H9 (cell line): ENCODE measurements at regions not wholly inside any gene's neighbourhood (a gene's known extent, or its start where the extent isn't known, plus 50 kb on each side); places are given as distances from the start of the nearest gene placed in this dataset.

ENCODE experiments used
- DNase-seq: peaks from one replicate; pipeline ENCODE4 v3.0.0-alpha.2; 2017
- H2AFZ ChIP-seq: one replicate; pipeline ENCODE4 v1.6.1; 2013; ENCODE audit warnings: mild to moderate bottlenecking, low read length, control low read depth, moderate library complexity
- H2AK5ac ChIP-seq: 2 replicates; pipeline ENCODE4 v1.6.1; 2013; ENCODE audit warnings: low read length, control low read depth, mixed read lengths; ENCODE audit not compliant: insufficient read length
- H2BK120ac ChIP-seq: one replicate; pipeline ENCODE4 v1.6.1; 2013; ENCODE audit warnings: low read depth, mild to moderate bottlenecking, low read length, control low read depth, inconsistent platforms; ENCODE audit not compliant: poor library complexity, severe bottlenecking
- H2BK12ac ChIP-seq: 2 replicates; pipeline ENCODE4 v1.6.1; 2013; ENCODE audit warnings: low read length, control low read depth, mixed read lengths, low read depth; ENCODE audit not compliant: insufficient read length
- H2BK15ac ChIP-seq: 2 replicates; pipeline ENCODE4 v1.6.1; 2013; ENCODE audit warnings: low read depth, low read length, control low read depth
- H2BK20ac ChIP-seq: one replicate; pipeline ENCODE4 v1.6.1; 2013; ENCODE audit warnings: low read depth, mild to moderate bottlenecking, low read length, control low read depth, inconsistent platforms; ENCODE audit not compliant: poor library complexity, severe bottlenecking
- H2BK5ac ChIP-seq: 2 replicates; pipeline ENCODE4 v1.6.1; 2013; ENCODE audit warnings: low read length, control low read depth, mixed read lengths; ENCODE audit not compliant: insufficient read length
- H3K14ac ChIP-seq: 2 replicates; pipeline ENCODE4 v1.6.1; 2013; ENCODE audit warnings: low read length, control low read depth; ENCODE audit not compliant: insufficient read depth
- H3K18ac ChIP-seq: 2 replicates; pipeline ENCODE4 v1.6.1; 2013; ENCODE audit warnings: low read depth, mild to moderate bottlenecking, mixed read lengths, low read length, control low read depth; ENCODE audit not compliant: insufficient read length
- H3K23ac ChIP-seq: 2 replicates; pipeline ENCODE4 v1.6.1; 2013; ENCODE audit warnings: low read length, control low read depth, mixed read lengths, low read depth; ENCODE audit not compliant: insufficient read length
- H3K23me2 ChIP-seq: 2 replicates; pipeline ENCODE4 v1.6.1; 2013; ENCODE audit warnings: low read depth, mild to moderate bottlenecking, mixed read lengths, low read length, control low read depth; ENCODE audit not compliant: insufficient read length, poor library complexity, severe bottlenecking
- H3K27ac ChIP-seq: 2 replicates; pipeline ENCODE4 v1.5.1; 2013; ENCODE audit warnings: low read length, control low read depth, mixed read lengths, low read depth; ENCODE audit not compliant: insufficient read length
- H3K27me3 ChIP-seq: 2 replicates; pipeline ENCODE4 v1.6.1; 2013; ENCODE audit warnings: low read length, control low read depth, inconsistent platforms; ENCODE audit not compliant: insufficient read depth
- H3K4ac ChIP-seq: 2 replicates; pipeline ENCODE4 v1.6.1; 2013; ENCODE audit warnings: low read depth, mild to moderate bottlenecking, control low read depth, inconsistent platforms, low read length, moderate library complexity
- H3K4me1 ChIP-seq: 2 replicates; pipeline ENCODE4 v1.6.1; 2013; ENCODE audit warnings: low read length, control low read depth, inconsistent platforms; ENCODE audit not compliant: insufficient read depth
- H3K4me2 ChIP-seq: 2 replicates; pipeline ENCODE4 v1.6.1; 2013; ENCODE audit warnings: low read length, control low read depth, mixed read lengths; ENCODE audit not compliant: insufficient read length, insufficient read depth
- H3K56ac ChIP-seq: 2 replicates; pipeline ENCODE4 v1.6.1; 2013; ENCODE audit warnings: low read depth, mild to moderate bottlenecking, mixed read lengths, low read length, control low read depth; ENCODE audit not compliant: insufficient read length
- H3K79me1 ChIP-seq: 2 replicates; pipeline ENCODE4 v1.6.1; 2013; ENCODE audit warnings: low read depth, mild to moderate bottlenecking, moderate library complexity, low read length, control low read depth, inconsistent platforms; ENCODE audit not compliant: insufficient read depth, poor library complexity, severe bottlenecking
- H3K79me2 ChIP-seq: 2 replicates; pipeline ENCODE4 v1.6.1; 2013; ENCODE audit warnings: low read length, control low read depth, inconsistent platforms; ENCODE audit not compliant: insufficient read depth
- H3K9ac ChIP-seq: 2 replicates; pipeline ENCODE4 v1.6.1; 2013; ENCODE audit warnings: low read length, control low read depth, mixed read lengths; ENCODE audit not compliant: insufficient read length; ENCODE audit errors: extremely low read depth
- H3K9me3 ChIP-seq: one replicate; pipeline ENCODE4 v1.6.1; 2013; ENCODE audit warnings: low read depth, low read length, inconsistent platforms; ENCODE audit not compliant: control insufficient read depth
- H3T11ph ChIP-seq: one replicate; pipeline ENCODE4 v1.6.1; 2013; ENCODE audit warnings: mild to moderate bottlenecking, low read length, control low read depth, inconsistent platforms
- H4K20me1 ChIP-seq: one replicate; pipeline ENCODE4 v1.6.1; 2013; ENCODE audit not compliant: control insufficient read depth, insufficient read length, insufficient read depth
- H4K5ac ChIP-seq: 2 replicates; pipeline ENCODE4 v1.6.1; 2013; ENCODE audit warnings: low read depth, mild to moderate bottlenecking, mixed read lengths, low read length, control low read depth; ENCODE audit not compliant: insufficient read length
- H4K8ac ChIP-seq: replicated peaks from 2 replicates; pipeline ENCODE4 v1.6.1; 2013; ENCODE audit warnings: low read length, control low read depth, mixed read lengths, low read depth; ENCODE audit not compliant: insufficient read length
- H4K91ac ChIP-seq: 2 replicates; pipeline ENCODE4 v1.6.1; 2013; ENCODE audit warnings: low read depth, mild to moderate bottlenecking, moderate library complexity, mixed read lengths, low read length, control low read depth; ENCODE audit not compliant: insufficient read length
- H3K27ac Mint-ChIP-seq, 3 experiments: 2 replicates in 2 of 3; 3 replicates in 1 of 3; pipeline ENCODE4 v1.8.0; 2020 to 2021; ENCODE audit warnings: mixed read lengths in 3 of 3, mild to moderate bottlenecking in 1 of 3, moderate library complexity in 1 of 3
- H3K27me3 Mint-ChIP-seq: 2 replicates; pipeline ENCODE4 v1.8.0; 2021; ENCODE audit warnings: low read depth, mild to moderate bottlenecking, moderate library complexity, mixed read lengths
- H3K36me3 Mint-ChIP-seq, 3 experiments: 2 replicates in 2 of 3; 3 replicates in 1 of 3; pipeline ENCODE4 v1.8.0; 2020 to 2021; ENCODE audit warnings: low read depth in 3 of 3, mixed read lengths in 3 of 3; ENCODE audit not compliant: insufficient read depth in 1 of 3
- H3K4me1 Mint-ChIP-seq, 2 experiments: 2 replicates each; pipeline ENCODE4 v1.8.0; 2020; ENCODE audit warnings: mixed read lengths in 2 of 2
- H3K4me3 Mint-ChIP-seq, 2 experiments: 2 replicates in 1 of 2; 3 replicates in 1 of 2; pipeline ENCODE4 v1.8.0; 2020 to 2021; ENCODE audit warnings: mild to moderate bottlenecking in 2 of 2, mixed read lengths in 2 of 2, moderate library complexity in 1 of 2
- H3K9me3 Mint-ChIP-seq, 2 experiments: 2 replicates in 1 of 2; 3 replicates in 1 of 2; pipeline ENCODE4 v1.8.0; 2020; ENCODE audit warnings: mild to moderate bottlenecking in 2 of 2, mixed read lengths in 2 of 2, moderate library complexity in 1 of 2
- CTCF ChIP-seq: fragments of 200-600 bp; sonication (generic); conservative IDR thresholded peaks from 3 replicates; pipeline ENCODE4 v1.8.0; 2021; ENCODE audit warnings: antibody characterized with exemption, mild to moderate bottlenecking
- WGBS: extraction: QIAGEN DNeasy Blood & Tissue Kit; methylation state at CpG from one replicate; pipeline ENCODE4 v1.1.7; 2013; ENCODE audit warnings: missing lambda C conversion rate, low lambda C conversion rate, mixed read lengths; ENCODE audit not compliant: insufficient read length; ENCODE audit errors: extremely low coverage; 5-methylcytosine and 5-hydroxymethylcytosine counted together

GRCh38 chr1:64320922-64321614 lies 117.6 kb downstream of the UBE2U start:
- no peak overlapping the region for H2BK120ac ChIP-seq
- H2BK5ac ChIP-seq, result no peak overlapping the region
- H3K9ac ChIP-seq, result no peak overlapping the region
- no peak overlapping the region for H3K4me2 ChIP-seq
- no peak overlapping the region for H3K4ac ChIP-seq
- no peak overlapping the region for H4K8ac ChIP-seq
- H3K9me3 ChIP-seq, result no peaks in the 10 kb centered on the region
- no peak overlapping the region for H3T11ph ChIP-seq
- no peak for DNase-seq
- no peaks in the 10 kb centered on the region for H3K79me2 ChIP-seq
- H3K27ac Mint-ChIP-seq, result 0 out of 7 replicates have a peak overlapping the region, but pooled peaks of 1 of the 3 experiments have one; percentile 10
- no peak overlapping the region for H2BK12ac ChIP-seq
- no CpG with 5 or more reads among the region's 11 CpGs for WGBS
- H3K4me1 ChIP-seq, result no peaks in the 10 kb centered on the region; the same call in 1 of the 2 replicates
- H3K79me1 ChIP-seq, result no peaks in the 10 kb centered on the region
- no peaks in the 10 kb centered on the region for H3K23me2 ChIP-seq
- no peak overlapping the region for H3K27ac ChIP-seq
- H2AK5ac ChIP-seq, result no peak overlapping the region
- no peak overlapping the region for H4K5ac ChIP-seq
- H4K91ac ChIP-seq, result no peak overlapping the region
- no peak overlapping the region for H2BK15ac ChIP-seq
- H4K20me1 ChIP-seq, result no peaks in the 10 kb centered on the region
- no peak overlapping the region for H3K18ac ChIP-seq
- no peak overlapping the region for H3K23ac ChIP-seq
- H3K9me3 Mint-ChIP-seq, result no peaks in the 10 kb centered on the region
- H3K4me1 Mint-ChIP-seq, result peaks cover 3% of the 10 kb centered on the region in 2 experiments; a peak in 3 of 4 replicates
- H3K56ac ChIP-seq, result no peak overlapping the region
- no peaks in the 10 kb centered on the region for H3K27me3 ChIP-seq
- H2AFZ ChIP-seq, result no peak overlapping the region
- TF ChIP-seq CTCF, result no peak
- no peak overlapping the region for H2BK20ac ChIP-seq
- H3K36me3 Mint-ChIP-seq, result no peaks in the 10 kb centered on the region
- H3K4me3 Mint-ChIP-seq, result no peak overlapping the region
- H3K14ac ChIP-seq, result no peak overlapping the region
- H3K27me3 Mint-ChIP-seq, result no peaks in the 10 kb centered on the region; the same call in 1 of the 2 replicates
